DMS 273 (cell line): ENCODE measurements at regions not wholly inside any gene's neighbourhood (a gene's known extent, or its start where the extent isn't known, plus 50 kb on each side); places are given as distances from the start of the nearest gene placed in this dataset.
"Not testable (repeated sequence)": the region's sequence is repeated elsewhere in the genome, so short reads cannot be mapped to it uniquely, and the experiment has no call there.

Experiments
- DNase-seq: peaks from one replicate; lab custom pipeline; 2025; ENCODE audit not compliant: unreplicated experiment; lab: John Stamatoyannopoulos, UW

- no peak for DNase-seq
Measured at GRCh38 chr5:163252950-163253349, 184.4 kb upstream of the CCNG1 start.

GRCh38 chr5:163259495-163259894, 177.9 kb upstream of the CCNG1 start:
- DNase-seq, result no peak

DNA sequence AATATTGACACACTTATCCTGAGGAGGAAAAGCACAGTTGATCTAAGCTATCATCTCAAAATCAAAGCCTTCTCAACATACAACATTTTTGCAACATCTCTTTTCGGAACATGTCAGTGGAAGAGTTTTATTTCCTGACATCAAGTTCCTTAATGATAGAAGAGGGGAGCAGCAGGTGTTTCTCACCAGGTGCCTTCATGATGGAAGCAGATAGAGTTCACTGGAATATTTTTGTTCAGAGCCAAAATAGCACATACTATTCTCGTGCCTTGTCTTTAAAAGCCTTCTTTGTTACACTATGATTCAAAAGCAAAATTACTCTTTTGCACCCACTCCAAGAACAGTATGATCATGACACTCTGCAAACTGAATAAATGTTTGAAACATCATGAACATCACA, 176.9 kb upstream of the CCNG1 start:
- DNase-seq, result no peak

GRCh38 chr5:163260961-163261360, 176.4 kb upstream of the CCNG1 start:
- no peak for DNase-seq

GRCh38 chr5:163261647-163262269, 175.6 kb upstream of the CCNG1 start:
- no peak for DNase-seq

DNA sequence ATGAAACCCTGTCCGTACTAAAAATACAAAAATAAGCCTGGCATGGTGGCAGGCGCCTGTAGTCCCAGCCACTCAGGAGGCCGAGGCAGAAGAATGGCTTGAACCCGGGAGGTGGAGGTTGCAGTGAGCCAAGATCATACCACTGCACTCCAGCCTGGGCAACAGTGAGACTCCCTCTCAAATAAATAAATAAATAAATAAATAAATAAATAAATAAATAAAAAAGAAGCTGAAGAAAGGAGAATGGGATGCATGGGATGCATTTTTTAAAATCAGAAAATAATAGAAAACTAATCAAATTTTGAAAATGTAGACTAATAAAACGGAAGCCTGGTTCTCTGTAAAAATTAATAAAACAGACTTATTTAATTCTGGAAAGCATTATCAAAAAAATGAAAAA, 171.1 kb upstream of the CCNG1 start:
- DNase-seq, result not testable (repeated sequence)

GRCh38 chr5:163269624-163270023, 167.8 kb upstream of the CCNG1 start:
- DNase-seq, result peak; percentile 3

- DNase-seq, result no peak
Measured at GRCh38 chr5:163276466-163276865, 160.9 kb upstream of the CCNG1 start.

GRCh38 chr5:163280897-163281296, 156.5 kb upstream of the CCNG1 start:
- DNase-seq, result not testable (repeated sequence)

- DNase-seq, result no peak
Measured at GRCh38 chr5:163281512-163281911, 155.9 kb upstream of the CCNG1 start.

DNA sequence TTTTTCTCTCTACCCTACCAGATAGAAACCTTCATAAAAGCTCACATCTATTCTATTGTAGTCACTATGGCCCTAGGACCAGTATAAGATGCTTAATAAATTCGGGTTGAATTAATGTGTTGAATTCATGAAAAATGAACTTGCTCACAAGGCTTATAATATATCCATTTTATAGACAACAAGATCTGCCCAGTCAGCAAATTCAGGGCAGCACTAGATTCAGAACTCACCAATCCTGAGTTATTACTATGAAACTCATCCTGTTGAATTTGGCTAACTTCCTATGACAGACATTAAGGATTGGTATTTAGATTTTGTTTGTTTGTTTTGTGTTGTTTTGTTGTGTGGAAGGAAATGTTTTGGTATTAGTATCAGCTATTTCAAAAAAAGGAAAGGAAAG, 143.6 kb upstream of the CCNG1 start:
- DNase-seq, result no peak

DNA sequence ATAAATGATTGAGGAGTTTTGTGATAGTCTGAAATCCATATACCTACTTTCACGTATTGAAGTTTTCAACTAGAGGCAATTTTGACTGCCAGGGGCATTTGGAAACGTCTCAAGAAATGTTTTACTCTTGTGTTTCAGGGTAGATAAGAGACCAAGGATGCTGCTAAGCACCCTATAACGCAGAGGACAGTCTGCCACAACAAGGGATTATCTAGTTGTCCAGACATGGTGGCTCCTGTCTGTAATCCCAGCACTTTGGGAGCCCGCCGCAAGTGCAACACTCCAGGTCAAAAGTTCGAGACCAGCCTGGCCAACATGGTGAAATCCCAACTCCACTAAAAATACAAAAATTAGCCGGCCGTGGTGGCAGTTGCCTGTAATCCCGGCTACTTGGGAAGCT, 133.7 kb upstream of the CCNG1 start:
- DNase-seq, result no peak

DNA sequence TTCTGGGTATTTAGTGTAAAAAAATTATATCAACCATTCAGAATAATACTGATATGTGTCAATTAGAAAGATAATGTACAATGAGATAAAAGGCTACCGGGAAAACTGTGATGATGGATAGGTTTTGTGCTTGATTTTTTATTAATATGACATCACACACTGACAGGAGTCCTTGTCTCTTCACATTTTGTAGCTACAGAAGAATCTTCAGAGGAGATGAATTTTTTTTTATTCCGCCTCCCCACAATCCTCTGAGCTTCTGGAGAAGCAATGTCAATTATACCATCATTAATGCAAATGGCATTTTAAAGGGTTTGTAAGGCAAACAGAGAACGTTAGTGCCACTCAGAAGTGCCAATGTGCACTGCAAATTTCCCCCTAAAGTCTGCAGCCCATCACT, 131.7 kb upstream of the CCNG1 start:
- no peak for DNase-seq

DNA sequence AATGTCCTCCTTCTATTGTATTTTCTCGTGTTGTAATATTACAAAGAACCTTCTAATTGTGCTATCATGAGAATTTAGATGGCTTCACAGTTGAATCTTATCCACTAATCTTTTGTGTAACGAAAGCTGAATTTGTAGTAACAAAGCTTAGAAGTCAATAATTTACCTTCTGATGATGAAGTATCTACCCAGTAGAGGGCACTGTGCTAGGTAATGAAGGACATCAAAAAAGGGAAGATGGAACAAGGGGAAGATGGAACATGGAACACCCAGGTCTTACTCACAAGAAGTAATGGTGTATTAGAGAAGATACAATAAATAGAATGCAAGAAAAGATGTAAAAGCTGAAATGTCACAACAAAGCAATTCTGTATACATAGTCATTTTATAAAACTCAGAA, 131.0 kb upstream of the CCNG1 start:
- peak; percentile 38 for DNase-seq

GRCh38 chr5:163309914-163310313, 127.5 kb upstream of the CCNG1 start:
- no peak for DNase-seq

- no peak for DNase-seq
Measured at GRCh38 chr5:163310997-163311396, 126.4 kb upstream of the CCNG1 start.

GRCh38 chr5:163312598-163312997, 124.8 kb upstream of the CCNG1 start:
- no peak for DNase-seq

GRCh38 chr5:163313049-163313448, 124.3 kb upstream of the CCNG1 start:
- DNase-seq, result not testable (repeated sequence)

GRCh38 chr5:163316374-163316773, 121.0 kb upstream of the CCNG1 start:
- DNase-seq, result not testable (repeated sequence)

DNA sequence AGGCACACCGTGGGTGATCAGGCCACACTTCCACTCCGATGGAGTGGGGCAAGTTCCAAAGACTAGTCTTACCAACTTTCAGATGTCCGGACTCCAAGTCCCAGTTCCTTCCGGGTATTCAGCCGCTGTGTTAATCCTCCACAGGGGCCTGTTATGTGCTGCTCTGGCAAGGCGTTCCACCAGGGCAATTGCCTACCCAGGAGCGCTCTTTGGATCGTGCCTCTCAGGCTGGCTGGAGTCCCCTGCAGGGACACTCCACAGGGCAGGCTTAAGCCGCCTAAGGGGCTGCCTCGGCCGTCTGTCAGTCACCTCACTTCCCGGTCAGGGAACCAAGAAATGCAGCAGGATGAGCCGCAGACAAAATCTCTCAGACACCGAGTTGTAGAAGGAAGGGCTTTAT, 118.7 kb upstream of the CCNG1 start:
- DNase-seq, result no peak

- no peak for DNase-seq
Measured at GRCh38 chr5:163321511-163321910, 115.9 kb upstream of the CCNG1 start.

DNA sequence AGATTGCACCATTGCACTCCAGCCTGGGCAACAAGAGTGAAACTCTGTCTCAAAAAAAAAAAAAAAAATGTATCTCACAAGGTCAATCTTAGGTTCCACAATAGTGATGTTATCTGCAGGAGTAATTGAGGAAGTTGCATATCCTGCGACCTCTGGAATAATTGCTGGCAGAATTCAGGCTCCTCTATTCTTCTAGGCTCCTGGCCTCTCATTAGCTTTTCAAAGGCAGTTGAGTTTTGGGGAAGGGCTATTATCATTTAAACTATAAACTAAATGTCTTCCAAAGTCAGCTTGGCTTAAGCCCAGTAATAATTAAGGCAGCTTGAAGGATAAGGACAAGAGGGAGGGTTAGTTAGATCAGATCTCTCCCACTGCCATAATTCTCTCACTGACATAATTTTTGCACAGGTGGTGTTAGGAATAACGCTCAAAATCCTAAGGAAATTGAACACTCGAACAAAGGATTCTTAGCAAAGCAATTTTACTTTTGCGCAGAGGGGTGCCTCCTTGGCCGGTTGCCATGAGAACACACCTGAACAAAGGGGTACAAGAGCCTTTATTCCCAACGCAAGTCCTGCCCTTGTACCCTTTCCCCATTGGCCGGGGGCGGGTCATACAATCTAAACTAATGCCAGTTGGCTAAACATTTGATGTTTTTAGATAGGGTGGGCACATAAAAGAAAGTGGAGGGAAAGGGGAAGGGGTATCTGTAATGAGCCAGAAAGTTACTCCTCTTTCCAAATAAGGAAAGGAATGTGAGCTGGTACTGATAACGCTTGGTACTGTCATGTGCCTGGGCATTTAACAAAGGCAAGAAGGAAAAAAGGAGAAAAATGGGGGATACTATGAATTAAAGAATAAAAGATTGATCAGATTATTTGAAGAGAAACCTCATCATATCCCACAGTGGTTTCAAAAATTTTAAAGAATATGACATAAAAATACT, 106.4 kb upstream of the CCNG1 start:
- no peak for DNase-seq
